ENCODE measurements at regions not wholly inside any gene's neighbourhood (a gene's known extent, or its start where the extent isn't known, plus 50 kb on each side); places are given as distances from the start of the nearest gene placed in this dataset.

- H3K18ac ChIP-seq (ENCODE audit: insufficient read length, low read depth, low read length), result no peak overlapping the region
These were observed 129.7 kb downstream of the ADRA2A start for GRCh38 chr10:111206521-111206920.

More at GRCh38 chr10:111206521-111206920, 129.7 kb downstream of the ADRA2A start:
- no peak overlapping the region for H2BK120ac ChIP-seq (ENCODE audit: low read depth, low read length, poor library complexity, severe bottlenecking)
- no peak overlapping the region for H2BK12ac ChIP-seq (ENCODE audit: insufficient read length, low read depth, low read length)
- no peaks in the 10 kb centered on the region for H4K20me1 ChIP-seq (ENCODE audit: control insufficient read depth, insufficient read depth, insufficient read length)
- no peaks in the 10 kb centered on the region for H3K79me2 ChIP-seq (ENCODE audit: insufficient read depth, low read length)
- no peak overlapping the region for H2AK5ac ChIP-seq (ENCODE audit: insufficient read length, low read length)
- H3K27ac ChIP-seq (ENCODE audit: insufficient read length, low read depth, low read length), result no peak overlapping the region
- no peaks in the 10 kb centered on the region for H3K23me2 ChIP-seq (ENCODE audit: insufficient read length, low read depth, low read length, poor library complexity, severe bottlenecking)
- no peak for DNase-seq
- H3K36me3 Mint-ChIP-seq (ENCODE audit: insufficient read depth in 1 of 3, low read depth in 3 of 3), result no peaks in the 10 kb centered on the region
- H3K4me2 ChIP-seq (ENCODE audit: insufficient read depth, insufficient read length, low read length), result no peak overlapping the region
- peaks cover 0 to 2% of the 10 kb centered on the region in 2 experiments; a peak in 1 of 5 replicates for H3K9me3 Mint-ChIP-seq
- no peaks in the 10 kb centered on the region for H3K9me3 ChIP-seq (ENCODE audit: control insufficient read depth, low read depth, low read length)
- H3K9ac ChIP-seq (ENCODE audit: extremely low read depth, insufficient read length, low read length), result no peak overlapping the region
- H3K4ac ChIP-seq (ENCODE audit: low read depth, low read length), result no peak overlapping the region
- no peak overlapping the region for H3T11ph ChIP-seq (ENCODE audit: low read length)
- H3K27me3 ChIP-seq (ENCODE audit: insufficient read depth, low read length), result no peaks in the 10 kb centered on the region
- H4K5ac ChIP-seq (ENCODE audit: insufficient read length, low read depth, low read length), result no peak overlapping the region
- H3K27ac Mint-ChIP-seq, result no peak overlapping the region
- no peak overlapping the region for H2AFZ ChIP-seq (ENCODE audit: low read length)
- H2BK20ac ChIP-seq (ENCODE audit: low read depth, low read length, poor library complexity, severe bottlenecking), result no peak overlapping the region
- H2BK5ac ChIP-seq (ENCODE audit: insufficient read length, low read length), result no peak overlapping the region
- H3K56ac ChIP-seq (ENCODE audit: insufficient read length, low read depth, low read length), result no peak overlapping the region
- H3K14ac ChIP-seq (ENCODE audit: insufficient read depth, low read length), result no peak overlapping the region
- no peak overlapping the region for H4K91ac ChIP-seq (ENCODE audit: insufficient read length, low read depth, low read length)
- TF ChIP-seq CTCF (conservative IDR thresholded peaks at IDR 0.05), result no peak
- no peaks in the 10 kb centered on the region for H3K4me1 ChIP-seq (ENCODE audit: insufficient read depth, low read length)
- no peak overlapping the region for H3K4me3 Mint-ChIP-seq
- peaks cover 6 to 7% of the 10 kb centered on the region in 2 experiments for H3K4me1 Mint-ChIP-seq
- H2BK15ac ChIP-seq (ENCODE audit: low read depth, low read length), result no peak overlapping the region
- no peak overlapping the region for H4K8ac ChIP-seq (replicated peaks; ENCODE audit: insufficient read length, low read depth, low read length)
- peaks cover 5% of the 10 kb centered on the region for H3K27me3 Mint-ChIP-seq (ENCODE audit: low read depth)
- no peak overlapping the region for H3K23ac ChIP-seq (ENCODE audit: insufficient read length, low read depth, low read length)
- H3K79me1 ChIP-seq (ENCODE audit: insufficient read depth, low read depth, low read length, poor library complexity, severe bottlenecking), result no peaks in the 10 kb centered on the region
